ENCODE measurements at regions not wholly inside any gene's neighbourhood (a gene's known extent, or its start where the extent isn't known, plus 50 kb on each side); places are given as distances from the start of the nearest gene placed in this dataset.

DNA sequence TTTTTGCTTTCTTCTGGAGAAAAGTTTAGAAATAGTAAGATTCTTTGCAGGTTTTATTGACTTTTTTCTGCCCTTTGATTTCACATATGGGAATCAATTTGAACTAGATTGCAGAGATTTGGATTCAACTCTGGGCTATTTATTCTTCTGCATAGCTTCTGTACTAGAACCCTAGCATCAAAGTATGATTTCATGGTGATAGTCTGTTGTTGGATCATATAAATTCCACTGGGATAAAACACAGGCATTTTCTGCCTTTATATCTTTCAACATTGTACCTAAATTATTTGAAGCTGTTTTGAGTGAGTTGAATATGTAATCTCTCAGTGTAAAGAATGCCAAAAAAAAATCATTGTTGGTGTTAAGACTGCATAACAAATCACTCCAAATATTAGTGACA is 458.4 kb upstream of the MPDZ start:
- no peaks in the 10 kb centered on the region for H3K27me3 ChIP-seq (ENCODE audit: insufficient read depth, low read depth, severe bottlenecking)
- H3K9me3 ChIP-seq (ENCODE audit: severe bottlenecking): no peaks in the 10 kb centered on the region
- no peak overlapping the region for H3K4me3 ChIP-seq (ENCODE audit: low read depth, low read length)
- no peak overlapping the region for H3K27ac ChIP-seq
- H3K36me3 ChIP-seq: no peaks in the 10 kb centered on the region
- TF ChIP-seq, protein P1, sequence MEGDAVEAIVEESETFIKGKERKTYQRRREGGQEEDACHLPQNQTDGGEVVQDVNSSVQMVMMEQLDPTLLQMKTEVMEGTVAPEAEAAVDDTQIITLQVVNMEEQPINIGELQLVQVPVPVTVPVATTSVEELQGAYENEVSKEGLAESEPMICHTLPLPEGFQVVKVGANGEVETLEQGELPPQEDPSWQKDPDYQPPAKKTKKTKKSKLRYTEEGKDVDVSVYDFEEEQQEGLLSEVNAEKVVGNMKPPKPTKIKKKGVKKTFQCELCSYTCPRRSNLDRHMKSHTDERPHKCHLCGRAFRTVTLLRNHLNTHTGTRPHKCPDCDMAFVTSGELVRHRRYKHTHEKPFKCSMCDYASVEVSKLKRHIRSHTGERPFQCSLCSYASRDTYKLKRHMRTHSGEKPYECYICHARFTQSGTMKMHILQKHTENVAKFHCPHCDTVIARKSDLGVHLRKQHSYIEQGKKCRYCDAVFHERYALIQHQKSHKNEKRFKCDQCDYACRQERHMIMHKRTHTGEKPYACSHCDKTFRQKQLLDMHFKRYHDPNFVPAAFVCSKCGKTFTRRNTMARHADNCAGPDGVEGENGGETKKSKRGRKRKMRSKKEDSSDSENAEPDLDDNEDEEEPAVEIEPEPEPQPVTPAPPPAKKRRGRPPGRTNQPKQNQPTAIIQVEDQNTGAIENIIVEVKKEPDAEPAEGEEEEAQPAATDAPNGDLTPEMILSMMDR (IDR thresholded peaks at IDR 0.05; ENCODE audit: low read depth, low read length): no peak
- DNase-seq: no peak

DNA sequence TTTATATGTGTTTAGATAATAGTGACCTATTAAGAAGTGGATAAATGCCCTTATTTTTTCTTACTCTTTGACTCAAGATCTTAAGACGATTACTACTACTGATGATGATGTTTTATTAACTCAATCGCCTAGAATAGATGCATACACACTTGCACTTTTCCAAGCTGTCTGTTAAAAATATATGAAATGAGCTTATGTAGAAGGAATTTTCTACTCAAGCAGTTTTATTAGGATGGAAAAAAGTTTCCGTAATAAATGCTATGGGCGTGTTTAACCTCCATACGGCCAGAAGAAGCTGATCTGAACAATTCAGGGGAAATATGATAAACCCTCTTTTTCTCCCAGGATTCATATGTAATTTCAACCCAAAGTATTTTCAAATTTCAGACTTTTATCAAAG is 455.7 kb upstream of the MPDZ start:
- no peaks in the 10 kb centered on the region for H3K9me3 ChIP-seq (ENCODE audit: severe bottlenecking)
- no peak overlapping the region for H3K27ac ChIP-seq
- TF ChIP-seq, protein P1 (IDR thresholded peaks at IDR 0.05; ENCODE audit: low read depth, low read length): no peak
- no peaks in the 10 kb centered on the region for H3K36me3 ChIP-seq
- no peak for DNase-seq
- H3K4me3 ChIP-seq (ENCODE audit: low read depth, low read length): no peak overlapping the region
- H3K27me3 ChIP-seq (ENCODE audit: insufficient read depth, low read depth, severe bottlenecking): no peaks in the 10 kb centered on the region

- H3K4me3 ChIP-seq (ENCODE audit: low read depth, low read length): no peak overlapping the region
- H3K36me3 ChIP-seq: no peaks in the 10 kb centered on the region
- H3K27ac ChIP-seq: no peak overlapping the region
- no peaks in the 10 kb centered on the region for H3K27me3 ChIP-seq (ENCODE audit: insufficient read depth, low read depth, severe bottlenecking)
- no peak for DNase-seq
- H3K9me3 ChIP-seq (ENCODE audit: severe bottlenecking): no peaks in the 10 kb centered on the region
- TF ChIP-seq, protein P1 (IDR thresholded peaks at IDR 0.05; ENCODE audit: low read depth, low read length): no peak
Measured at GRCh38 chr9:13734601-13735000, 455.1 kb upstream of the MPDZ start.

- H3K36me3 ChIP-seq: no peaks in the 10 kb centered on the region
- H3K4me3 ChIP-seq (ENCODE audit: low read depth, low read length): no peak overlapping the region
- H3K27me3 ChIP-seq (ENCODE audit: insufficient read depth, low read depth, severe bottlenecking): no peaks in the 10 kb centered on the region
- H3K27ac ChIP-seq: no peak overlapping the region
- DNase-seq: no peak
- no peaks in the 10 kb centered on the region for H3K9me3 ChIP-seq (ENCODE audit: severe bottlenecking)
- TF ChIP-seq, protein P1 (IDR thresholded peaks at IDR 0.05; ENCODE audit: low read depth, low read length): no peak
Measured at GRCh38 chr9:13732290-13732689, 452.8 kb upstream of the MPDZ start.

DNA sequence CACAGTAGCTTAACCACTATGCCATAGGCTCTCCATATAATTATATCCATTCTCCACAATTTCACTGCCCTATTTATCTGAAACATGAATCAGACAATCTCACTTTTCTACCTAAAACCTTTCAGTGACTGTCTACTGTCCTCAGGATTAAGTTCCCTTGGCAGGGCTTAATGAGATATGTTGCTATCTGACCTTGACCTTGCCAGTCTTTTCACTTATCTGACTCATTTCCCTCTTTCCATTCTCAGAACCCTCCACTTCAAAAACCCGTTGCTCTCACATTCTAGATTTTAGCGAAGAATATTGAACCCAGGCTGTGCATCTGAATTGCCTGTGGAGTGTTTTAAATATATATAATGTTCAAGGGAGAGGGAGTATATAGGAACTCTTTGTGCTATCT is 452.1 kb upstream of the MPDZ start:
- H3K27ac ChIP-seq: no peak overlapping the region
- H3K9me3 ChIP-seq (ENCODE audit: severe bottlenecking): no peaks in the 10 kb centered on the region
- DNase-seq: no peak
- no peak overlapping the region for H3K4me3 ChIP-seq (ENCODE audit: low read depth, low read length)
- H3K36me3 ChIP-seq: no peaks in the 10 kb centered on the region
- H3K27me3 ChIP-seq (ENCODE audit: insufficient read depth, low read depth, severe bottlenecking): no peaks in the 10 kb centered on the region
- TF ChIP-seq, protein P1 (IDR thresholded peaks at IDR 0.05; ENCODE audit: low read depth, low read length): no peak

DNA sequence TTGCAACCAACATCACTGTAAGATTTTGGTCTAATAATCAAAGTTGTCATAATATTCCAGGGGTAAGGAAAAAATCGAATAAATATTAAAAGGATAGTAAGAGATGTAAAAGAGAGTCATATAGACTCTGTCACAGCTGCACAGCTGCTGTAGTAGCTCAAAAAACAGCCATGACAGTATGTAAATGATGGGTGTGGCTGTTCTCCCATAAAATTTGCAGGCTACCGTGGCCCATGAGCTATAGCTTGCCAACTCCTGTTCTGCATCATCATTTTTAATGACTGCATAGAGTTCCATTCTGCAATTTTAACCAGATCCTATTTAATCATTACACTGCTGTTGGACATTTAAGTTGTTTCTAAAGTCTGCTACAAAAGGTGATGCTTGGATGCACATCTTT is 450.5 kb upstream of the MPDZ start:
- TF ChIP-seq, protein P1 (IDR thresholded peaks at IDR 0.05; ENCODE audit: low read depth, low read length): no peak

More for the DNA sequence above, 450.5 kb upstream of the MPDZ start:
- DNase-seq: no peak
- Histone ChIP-seq H3K9me3 (ENCODE audit: severe bottlenecking) (no peaks in the 10 kb centered on the region), H3K36me3 (no peaks in the 10 kb centered on the region), H3K4me3 (ENCODE audit: low read depth, low read length) (no peak overlapping the region), H3K27me3 (ENCODE audit: insufficient read depth, low read depth, severe bottlenecking) (no peaks in the 10 kb centered on the region), H3K27ac (no peak overlapping the region)
